Stimulated activated CD4-positive, alpha-beta T cell treated with anti-CD3 and anti-CD28 coated beads, TNF-alpha, amount 100 ng/mL, for 24 hours (primary cell): ENCODE measurements at regions not wholly inside any gene's neighbourhood (a gene's known extent, or its start where the extent isn't known, plus 50 kb on each side); places are given as distances from the start of the nearest gene placed in this dataset.
"Not testable (repeated sequence)": the region's sequence is repeated elsewhere in the genome, so short reads cannot be mapped to it uniquely, and the experiment has no call there.

ENCODE experiments used
- DNase-seq, 3 experiments: peaks; one replicate each; pipeline ENCODE4 v3.0.0-alpha.2; 2020; ENCODE audit warnings: low read depth in 3 of 3

DNA sequence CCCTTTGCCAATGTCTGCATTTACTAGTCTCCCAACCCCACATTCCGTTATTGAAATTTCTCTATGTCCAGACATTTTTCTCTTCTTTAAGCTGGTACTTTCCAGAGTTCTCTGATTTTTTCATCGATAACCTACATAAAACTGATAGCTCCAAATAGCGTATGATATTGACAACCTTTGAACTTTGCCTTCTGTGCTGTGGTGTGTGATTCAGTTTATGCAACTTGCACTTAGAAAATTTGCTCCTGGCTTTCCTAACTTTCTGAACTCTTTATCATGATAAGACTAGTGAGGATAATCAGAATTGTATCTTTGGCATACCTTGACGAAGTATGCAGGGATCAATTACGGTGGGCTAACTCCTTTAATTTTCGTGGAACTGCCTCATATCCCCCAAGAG lies 1261.3 kb downstream of the SI start:
- DNase-seq: no peak

- DNase-seq: no peak
These were observed 1264.4 kb downstream of the SI start for GRCh38 chr3:163813935-163814334.

GRCh38 chr3:163812006-163812405 lies 1266.3 kb downstream of the SI start:
- DNase-seq: no peak

DNA sequence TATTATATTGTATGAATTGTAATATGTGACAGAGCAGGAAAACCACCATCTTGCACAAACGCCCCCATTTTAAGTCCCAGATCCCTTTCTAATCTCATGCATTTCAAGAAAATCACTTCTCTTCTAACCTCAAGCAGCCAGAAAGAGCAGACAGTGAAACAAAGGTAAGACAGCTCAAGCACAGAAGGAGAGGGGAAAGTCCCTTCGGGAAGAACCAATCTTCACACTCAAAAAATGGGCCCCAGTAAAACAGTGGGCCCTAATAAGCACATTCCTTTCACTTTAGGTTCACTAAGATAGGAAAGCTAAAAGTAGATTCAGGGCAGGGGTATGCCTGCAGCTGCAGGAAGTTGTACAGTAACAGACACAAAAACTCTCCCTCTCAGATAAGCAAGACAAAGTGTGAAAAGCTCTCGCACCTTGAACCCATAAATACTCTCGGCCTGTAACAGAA lies 1268.7 kb downstream of the SI start:
- DNase-seq: no peak

DNA sequence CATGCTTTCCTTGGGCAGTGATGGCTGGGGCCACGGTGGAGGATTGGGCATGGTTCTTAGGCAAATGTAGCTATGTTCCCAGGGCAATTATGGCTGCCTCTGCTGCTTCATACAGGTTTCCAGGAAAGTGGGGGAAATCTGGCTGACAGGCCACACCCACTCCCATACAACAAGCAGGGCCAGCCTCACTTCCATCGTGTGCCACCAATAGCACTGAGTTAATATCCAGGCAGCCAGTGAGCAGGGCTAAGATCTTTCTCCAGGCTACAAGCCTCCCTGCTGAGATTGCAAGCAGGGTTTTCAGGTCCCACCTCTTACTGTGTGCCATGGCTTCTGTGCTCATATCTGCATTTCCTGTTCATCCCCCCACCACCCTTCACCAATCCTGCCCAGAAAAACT lies 1291.9 kb downstream of the SI start:
- DNase-seq: no peak

GRCh38 chr3:163785693-163786092 lies 1292.6 kb downstream of the SI start:
- DNase-seq: no peak

DNA sequence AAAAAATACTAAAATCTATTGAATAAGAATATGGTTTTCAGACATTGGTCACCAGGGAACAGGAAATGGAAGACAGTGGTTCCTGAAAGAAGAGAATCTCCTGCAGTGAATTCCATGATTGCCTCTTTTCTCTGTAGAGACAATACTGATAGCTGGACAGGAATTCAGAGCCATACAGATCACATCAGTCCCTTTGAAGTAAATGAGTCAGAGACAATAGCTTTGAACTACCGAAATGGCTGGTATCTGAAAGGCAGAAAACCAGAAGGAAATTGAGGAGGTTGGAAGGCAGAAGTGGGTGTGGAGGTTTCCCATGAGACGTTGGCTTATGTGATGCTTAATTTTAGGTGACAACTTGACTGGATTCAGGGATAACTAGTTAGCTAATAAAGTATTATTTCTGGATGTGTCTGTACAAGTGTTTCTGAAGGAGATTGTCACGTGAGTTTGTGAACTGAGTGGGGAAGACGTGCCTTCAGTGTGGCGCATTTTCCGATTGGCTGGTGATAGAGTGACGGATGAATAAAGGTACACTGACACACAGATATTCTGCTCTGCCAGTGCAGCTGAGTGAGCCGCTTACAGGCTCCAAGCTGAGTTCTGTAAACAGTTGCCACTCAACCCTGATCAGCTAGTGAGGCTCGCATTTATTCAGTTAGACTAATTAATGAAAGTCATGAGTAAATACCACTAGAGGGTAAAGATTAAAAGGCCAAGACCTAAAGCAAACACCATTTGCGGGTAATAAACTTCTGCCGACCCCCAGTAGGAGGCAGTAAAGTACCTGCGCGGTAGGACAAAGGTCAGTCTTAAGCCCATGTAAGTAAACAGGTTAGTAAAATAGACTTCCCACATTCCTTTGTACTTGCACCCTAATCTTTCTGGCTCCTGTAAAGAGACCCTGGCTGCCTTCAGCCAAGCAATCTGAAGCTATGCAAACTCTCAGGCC lies 1298.6 kb downstream of the SI start:
- no peak for DNase-seq

GRCh38 chr3:163776743-163777142 lies 1301.6 kb downstream of the SI start:
- DNase-seq: no peak

DNA sequence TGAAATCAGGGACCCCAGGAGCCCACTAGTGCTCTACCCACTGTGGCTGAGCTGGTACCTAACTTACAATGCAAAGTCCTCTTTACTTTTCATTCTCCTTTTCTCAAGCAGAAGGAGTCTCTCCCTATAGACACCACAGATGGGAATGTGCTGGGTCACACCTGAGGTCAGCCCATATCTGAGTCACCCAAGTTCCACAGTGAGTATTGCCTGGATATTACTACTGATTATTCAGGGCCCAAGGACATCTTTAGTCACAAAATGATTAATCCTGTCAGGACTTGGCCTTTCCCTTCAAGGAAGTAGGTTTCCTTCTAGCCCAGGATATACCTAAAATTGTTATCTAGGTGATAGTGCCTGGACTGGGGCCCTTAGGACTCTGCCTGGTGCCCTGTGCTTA lies 1305.2 kb downstream of the SI start:
- DNase-seq: no peak

GRCh38 chr3:163768048-163768447 lies 1310.2 kb downstream of the SI start:
- no peak for DNase-seq

DNA sequence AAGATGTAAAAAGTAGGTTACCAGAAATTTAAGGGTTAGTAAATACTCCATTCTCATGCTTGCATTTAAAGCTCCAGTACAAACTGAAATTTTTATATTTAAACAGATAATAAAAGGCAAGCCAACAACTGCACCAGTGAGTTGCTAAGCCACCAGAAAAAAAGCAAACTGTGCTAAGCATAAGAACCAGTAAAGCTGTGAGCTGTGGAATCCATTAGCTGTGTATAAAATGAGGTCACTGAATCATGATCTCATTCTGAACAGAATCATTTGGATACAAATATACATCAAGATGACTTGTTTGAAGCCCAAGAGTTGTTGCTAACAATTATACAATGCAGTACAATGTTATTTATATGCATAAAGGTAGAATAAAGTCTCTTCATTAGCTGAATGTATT lies 1312.2 kb downstream of the SI start:
- DNase-seq: no peak

DNA sequence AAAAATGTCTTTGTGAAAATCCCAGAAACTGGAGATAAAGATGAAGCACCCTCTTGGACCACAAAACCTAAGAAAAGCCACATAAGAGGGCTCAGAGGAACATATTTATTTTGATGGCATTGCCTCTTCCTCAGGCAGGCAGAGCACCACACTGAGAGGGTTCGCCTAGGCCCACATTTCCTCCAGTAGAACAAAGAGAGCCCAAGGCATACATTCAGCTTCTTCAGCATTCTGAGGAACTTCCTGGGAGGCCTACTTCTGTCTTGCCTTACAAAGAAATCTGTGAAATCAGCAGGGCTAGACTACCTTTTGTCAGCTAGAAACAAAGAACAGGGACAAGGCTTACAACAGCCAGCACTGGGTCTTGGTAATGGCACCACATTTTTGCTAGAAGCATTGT lies 1325.3 kb downstream of the SI start:
- DNase-seq: no peak

GRCh38 chr3:163745204-163745603 lies 1333.1 kb downstream of the SI start:
- DNase-seq: no peak

DNA sequence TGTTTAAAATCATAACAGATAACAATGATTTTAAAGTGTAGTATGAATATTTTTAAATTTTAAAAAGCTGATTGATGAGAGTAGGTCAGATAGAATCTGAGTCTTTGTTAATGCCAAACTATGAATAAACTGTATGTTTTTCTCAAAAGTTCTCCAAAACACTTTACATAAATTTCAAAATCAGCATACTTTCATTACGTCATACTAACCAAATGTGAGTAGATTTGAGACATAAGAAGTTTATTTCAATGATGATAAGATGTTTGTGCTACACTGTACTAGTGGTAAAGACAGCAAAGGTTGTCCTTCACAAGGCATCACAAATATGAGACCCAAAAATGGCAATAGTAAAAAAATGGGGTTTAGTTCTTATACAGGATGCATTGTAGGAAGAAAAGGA lies 1342.9 kb downstream of the SI start:
- no peak for DNase-seq

DNA sequence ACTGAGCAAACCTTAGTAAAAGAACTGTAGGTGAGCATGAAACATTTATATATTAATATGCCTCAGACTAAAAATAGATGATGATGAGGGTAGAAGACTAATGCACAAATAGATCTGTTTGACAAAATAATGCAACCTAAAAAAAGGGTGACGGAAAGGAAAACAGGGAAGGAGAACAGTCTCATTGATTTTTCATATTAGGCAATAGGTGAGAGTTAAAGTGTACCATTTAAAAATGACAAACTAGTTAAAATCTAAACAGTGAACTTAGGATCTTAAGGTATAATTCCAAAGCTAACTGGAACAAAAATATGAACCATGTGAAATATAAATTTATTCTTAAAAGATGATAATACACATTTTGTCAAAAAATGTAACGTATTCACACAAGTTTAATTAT lies 1347.6 kb downstream of the SI start:
- no peak for DNase-seq

DNA sequence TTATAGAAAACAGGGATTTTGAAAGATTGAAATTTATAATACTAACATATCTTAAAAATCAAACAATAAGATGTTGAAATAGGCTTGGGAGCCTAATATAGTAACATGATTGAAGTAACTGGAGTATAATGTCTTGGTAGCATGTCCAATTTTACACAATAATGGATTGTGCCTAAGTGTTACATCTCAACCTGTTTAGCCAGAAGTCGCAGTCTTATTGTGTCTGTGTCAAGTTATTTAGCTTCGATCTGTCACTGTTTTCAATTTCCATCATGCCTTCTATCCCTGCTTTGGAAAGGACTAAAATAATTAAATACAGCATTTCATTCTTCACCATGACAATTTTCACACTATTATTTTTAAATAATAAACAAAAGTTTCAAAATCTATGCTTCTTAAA lies 1352.2 kb downstream of the SI start:
- DNase-seq: no peak

- no peak for DNase-seq
These were observed 1355.9 kb downstream of the SI start for GRCh38 chr3:163722405-163722804.

GRCh38 chr3:163721596-163721995 lies 1356.7 kb downstream of the SI start:
- DNase-seq: no peak

- no peak for DNase-seq
These were observed 1360.9 kb downstream of the SI start for GRCh38 chr3:163717377-163717776.

DNA sequence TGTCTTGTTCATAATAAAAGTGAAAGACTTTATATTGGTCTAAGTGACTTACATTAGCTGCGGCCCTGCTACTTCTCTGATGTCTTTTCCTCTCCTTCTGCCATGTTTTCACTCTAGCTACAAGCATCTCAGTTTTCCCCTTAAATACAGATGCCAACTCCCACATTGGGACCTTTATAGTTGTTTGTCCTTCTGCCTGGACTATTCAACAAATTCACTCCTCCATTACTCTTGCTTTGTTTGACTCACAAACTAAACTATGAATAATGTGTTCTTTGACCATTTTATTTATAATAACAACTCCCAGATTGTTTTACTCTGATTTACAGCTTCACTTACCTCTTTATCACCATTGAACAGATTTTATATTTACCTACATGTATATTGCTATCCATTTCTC lies 1369.9 kb downstream of the SI start:
- no peak for DNase-seq

- no peak for DNase-seq
These were observed 1370.6 kb downstream of the SI start for GRCh38 chr3:163707659-163708058.

- DNase-seq: not testable (repeated sequence)
These were observed 1380.1 kb downstream of the SI start for GRCh38 chr3:163698221-163698620.

DNA sequence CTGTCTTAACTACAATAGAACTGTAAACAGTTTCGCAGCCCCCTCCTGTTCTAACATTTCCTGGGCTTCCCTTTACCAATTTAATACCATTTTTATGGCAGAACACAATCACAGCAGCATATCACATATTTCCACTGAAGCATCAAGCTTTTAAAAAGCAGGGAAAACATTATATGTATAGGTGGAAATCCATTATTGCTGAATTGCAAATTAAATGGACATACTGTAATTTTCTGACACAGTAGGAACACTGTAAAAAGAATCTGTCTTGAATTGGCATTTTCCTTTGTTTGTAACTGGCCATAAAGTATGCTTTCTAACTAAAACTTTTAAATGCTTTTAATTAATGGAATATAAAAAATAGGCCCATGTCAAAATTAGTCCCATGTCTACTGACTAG lies 1385.8 kb downstream of the SI start:
- no peak for DNase-seq

DNA sequence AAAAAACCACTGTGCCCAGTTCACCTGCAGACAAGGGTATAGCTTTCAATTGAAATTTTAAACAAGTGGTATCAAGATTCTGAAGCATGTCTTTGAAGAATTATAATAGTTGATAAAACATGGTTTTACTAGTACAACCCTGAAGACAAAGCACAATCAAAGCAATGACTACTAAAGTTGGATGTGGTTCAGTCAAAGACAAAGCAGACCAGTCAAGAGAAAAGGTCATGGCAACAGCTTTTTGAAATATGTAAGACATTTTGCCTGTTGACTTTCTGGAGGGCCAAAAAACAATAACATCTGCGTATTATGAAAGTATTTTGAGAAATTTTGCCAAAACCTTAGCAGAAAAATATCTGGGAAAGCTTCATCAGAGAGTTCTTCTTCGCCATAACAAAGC lies 1393.6 kb downstream of the SI start:
- DNase-seq: no peak
